Activated B cell treated with CpG ODN at 0.5 μM for 24 hours (primary cell): ENCODE measurements at regions not wholly inside any gene's neighbourhood (a gene's known extent, or its start where the extent isn't known, plus 50 kb on each side); places are given as distances from the start of the nearest gene placed in this dataset.

ENCODE experiments used
- ATAC-seq: fragments of 200-7000 bp; cut with Tn5 transposase; one replicate; pipeline ENCODE4 v1.10.0; 2021; ENCODE audit warnings: low read depth, mild to moderate bottlenecking, moderate library complexity
- CTCF ChIA-PET: fragments of 350-600 bp; sonication (Branson Sonifier 250); formaldehyde crosslinking; loops from one replicate; lab custom pipeline; 2021; ENCODE audit warnings: antibody characterized with exemption; lab: Charles Lee
- POLR2A ChIA-PET: fragments of 350-600 bp; sonication (Branson Sonifier 250); formaldehyde crosslinking; loops from one replicate; lab custom pipeline; 2021; ENCODE audit warnings: antibody characterized with exemption; lab: Charles Lee
- DNase-seq: peaks from one replicate; pipeline ENCODE4 v3.0.0; 2022
- H3K27ac Mint-ChIP-seq: one replicate; pipeline ENCODE4 v1.8.0; 2020; ENCODE audit warnings: mixed read lengths
- H3K27me3 Mint-ChIP-seq: one replicate; pipeline ENCODE4 v1.8.0; 2021; ENCODE audit warnings: mixed read lengths
- H3K36me3 Mint-ChIP-seq: one replicate; pipeline ENCODE4 v1.8.0; 2021; ENCODE audit warnings: low read depth, mixed read lengths
- H3K4me1 Mint-ChIP-seq: one replicate; pipeline ENCODE4 v1.8.0; 2021; ENCODE audit warnings: mixed read lengths
- H3K4me3 Mint-ChIP-seq: one replicate; pipeline ENCODE4 v1.8.0; 2020; ENCODE audit warnings: mild to moderate bottlenecking, mixed read lengths
- H3K9me3 Mint-ChIP-seq: one replicate; pipeline ENCODE4 v1.8.0; 2020; ENCODE audit warnings: mixed read lengths
- CTCF ChIP-seq: fragments of 200-600 bp; IDR thresholded peaks from one replicate; pipeline ENCODE4 v1.8.0; 2022; ENCODE audit warnings: antibody characterized with exemption, mild to moderate bottlenecking
- intact Hi-C: fragments of 100-400 bp; cut with micrococcal nuclease; formaldehyde crosslinking; loops from one replicate; pipeline ENCODE4 v1.15.1; 2024

GRCh38 chr18:42296192-42296591 lies 341.2 kb downstream of the PIK3C3 start:
- ATAC-seq (no peak), DNase-seq (no peak)
- POLR2A ChIA-PET, result no interaction called here
- Mint-ChIP-seq H3K4me1 (no peaks in the 10 kb centered on the region), H3K4me3 (no peak overlapping the region), H3K9me3 (peaks cover 4% of the 10 kb centered on the region), H3K27me3 (peaks cover 1% of the 10 kb centered on the region), H3K27ac (no peak overlapping the region), H3K36me3 (no peaks in the 10 kb centered on the region)
- intact Hi-C loops, result loop anchor here (5.0 kb wide), 1 partner anchor 184 kb away; no protein-coding TSS in a partner anchor
- no peak for TF ChIP-seq CTCF
- CTCF ChIA-PET, result interaction anchor here (2.0 kb wide), 1 partner anchor 182 kb away, joined by 4 read pairs; no protein-coding TSS in a partner anchor

GRCh38 chr18:42296723-42297122 lies 341.7 kb downstream of the PIK3C3 start:
- no peak overlapping the region for H3K4me3 Mint-ChIP-seq
- peaks cover 1% of the 10 kb centered on the region for H3K27me3 Mint-ChIP-seq
- ChIA-PET POLR2A (no interaction called here), CTCF (interaction anchor here (2.0 kb wide), 1 partner anchor 182 kb away, joined by 4 read pairs; no protein-coding TSS in a partner anchor)
- intact Hi-C loops, result loop anchor here (5.0 kb wide), 1 partner anchor 184 kb away; no protein-coding TSS in a partner anchor
- no peaks in the 10 kb centered on the region for H3K4me1 Mint-ChIP-seq
- TF ChIP-seq CTCF, result no peak
- peaks cover 4% of the 10 kb centered on the region for H3K9me3 Mint-ChIP-seq
- H3K36me3 Mint-ChIP-seq, result no peaks in the 10 kb centered on the region
- no peak overlapping the region for H3K27ac Mint-ChIP-seq
- ATAC-seq, result no peak
- DNase-seq, result no peak

DNA sequence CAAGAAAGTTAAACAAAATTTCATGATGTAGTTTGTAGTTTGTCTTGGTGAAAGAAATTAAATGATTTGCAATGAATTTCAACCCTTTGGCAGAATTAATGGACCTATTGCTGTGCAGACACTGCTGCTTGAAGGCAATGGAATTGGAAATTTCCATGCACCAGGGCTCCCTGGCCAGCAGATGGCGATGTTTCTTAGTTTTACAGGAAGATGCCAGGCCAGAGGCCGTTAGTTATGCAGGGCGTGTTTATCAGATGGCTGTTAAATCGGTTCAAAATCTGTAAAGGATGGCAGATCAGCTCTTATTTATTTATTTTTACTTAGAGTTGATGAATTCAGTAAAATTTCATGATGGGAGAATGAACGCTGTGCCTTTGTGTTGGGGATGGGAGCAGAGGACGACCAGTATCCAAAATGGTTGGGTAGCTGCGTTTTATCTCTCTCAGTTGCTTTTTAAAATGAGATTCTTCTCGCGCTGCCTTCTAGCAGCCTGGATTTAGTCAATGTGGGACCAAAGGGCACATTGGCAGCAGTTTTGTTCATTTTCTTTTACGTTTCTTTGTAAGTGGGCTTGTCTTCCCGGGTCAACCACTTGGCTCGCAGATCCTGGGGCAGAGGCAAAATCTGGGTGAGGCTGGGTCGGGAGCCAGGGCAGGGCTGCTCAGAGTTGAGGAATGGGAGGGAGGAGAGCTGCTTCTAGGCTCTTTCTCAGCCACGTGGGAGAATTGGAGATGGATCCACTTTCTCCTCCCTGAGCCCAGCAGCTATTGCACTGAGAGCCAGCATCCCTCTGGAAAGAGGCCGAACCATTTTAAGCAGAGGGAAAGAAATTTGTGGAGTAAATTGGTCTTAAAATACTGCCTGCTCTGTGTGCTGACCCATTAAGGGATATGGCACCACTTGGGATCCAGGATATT lies 344.0 kb downstream of the PIK3C3 start:
- no peaks in the 10 kb centered on the region for H3K9me3 Mint-ChIP-seq
- H3K36me3 Mint-ChIP-seq, result no peaks in the 10 kb centered on the region
- intact Hi-C loops, result loop anchor here (2.0 to 5.0 kb wide), 2 partner anchors 187 to 974 kb away; no protein-coding TSS in a partner anchor
- H3K27me3 Mint-ChIP-seq, result peaks cover 1% of the 10 kb centered on the region
- peak; percentile 75 for TF ChIP-seq CTCF
- POLR2A ChIA-PET, result no interaction called here
- H3K27ac Mint-ChIP-seq, result no peak overlapping the region
- ATAC-seq (peak; percentile 47), DNase-seq (no peak)
- H3K4me3 Mint-ChIP-seq, result no peak overlapping the region
- CTCF ChIA-PET, result interaction anchor here (0.8 to 2.1 kb wide), 8 partner anchors 9 to 972 kb away, joined by 3 to 9 read pairs (median 4); no protein-coding TSS in a partner anchor
- H3K4me1 Mint-ChIP-seq, result no peaks in the 10 kb centered on the region

DNA sequence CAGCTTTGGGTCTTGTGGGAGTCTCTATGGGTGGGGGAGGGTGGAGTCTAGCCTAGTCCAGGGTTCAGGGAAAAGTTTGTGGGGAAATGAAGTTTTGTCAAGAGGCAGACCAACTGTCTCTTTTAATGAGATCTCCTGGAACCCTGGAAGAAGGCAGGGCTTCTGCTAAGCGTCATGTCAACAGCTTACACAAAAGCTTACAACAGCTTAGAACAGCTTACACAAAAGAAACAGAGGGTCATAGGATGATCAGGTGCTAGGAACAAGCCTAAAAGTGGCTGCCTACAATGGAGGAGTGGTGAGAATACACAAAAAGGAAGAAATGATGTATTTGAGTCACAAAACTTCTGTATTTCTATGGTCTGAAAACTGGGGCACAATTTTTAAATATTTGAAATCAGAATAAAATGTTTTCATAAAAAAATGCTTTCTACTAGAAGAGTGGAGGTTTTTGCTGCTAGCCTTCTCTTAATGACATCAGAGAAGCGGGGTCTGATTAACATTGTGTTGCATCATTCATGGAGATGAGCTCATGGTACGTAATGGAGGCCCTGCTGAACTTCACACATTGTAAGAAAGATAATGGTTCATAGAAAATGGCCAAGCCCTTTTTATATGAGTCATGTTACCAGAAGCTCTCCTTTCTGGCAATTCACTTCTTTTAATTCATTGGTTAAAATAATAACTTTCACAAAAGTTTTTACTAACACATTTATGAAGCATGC lies 351.0 kb downstream of the PIK3C3 start:
- Mint-ChIP-seq H3K4me1 (no peaks in the 10 kb centered on the region), H3K27ac (no peak overlapping the region), H3K27me3 (no peaks in the 10 kb centered on the region), H3K4me3 (no peak overlapping the region), H3K36me3 (no peaks in the 10 kb centered on the region), H3K9me3 (no peaks in the 10 kb centered on the region)
- ATAC-seq (no peak), DNase-seq (no peak)
- ChIA-PET CTCF (interaction anchor here (1.0 kb wide), 1 partner anchor 15 kb away, joined by 3 read pairs; no protein-coding TSS in a partner anchor), POLR2A (no interaction called here)
- no peak for TF ChIP-seq CTCF
- intact Hi-C loops, result no loop called here
